B cell (primary cell): ENCODE measurements at regions not wholly inside any gene's neighbourhood (a gene's known extent, or its start where the extent isn't known, plus 50 kb on each side); places are given as distances from the start of the nearest gene placed in this dataset.

Experiments
- ATAC-seq: fragments of 200-7000 bp; cut with Tn5 transposase; one replicate; pipeline ENCODE4 v1.10.0; 2021; ENCODE audit warnings: low read depth, mild to moderate bottlenecking, moderate number of reproducible peaks, moderate library complexity
- CTCF ChIA-PET: fragments of 350-600 bp; sonication (Branson Sonifier 250); formaldehyde crosslinking; loops from one replicate; lab custom pipeline; 2021; ENCODE audit warnings: antibody characterized with exemption, inconsistent platforms; lab: Charles Lee
- POLR2A ChIA-PET: fragments of 350-600 bp; sonication (Branson Sonifier 250); formaldehyde crosslinking; loops from one replicate; lab custom pipeline; 2021; ENCODE audit warnings: antibody characterized with exemption; lab: Charles Lee
- DNase-seq: peaks from one replicate; pipeline ENCODE4 v3.0.0; 2013
- H2AFZ ChIP-seq: 2 replicates; pipeline ENCODE4 v1.6.1; 2012; ENCODE audit warnings: mild to moderate bottlenecking, low read depth, low read length; ENCODE audit not compliant: insufficient read depth, poor library complexity, severe bottlenecking
- H3K27ac ChIP-seq, 2 donors: 1 replicate in 1 of 2; 2 replicates in 1 of 2; pipeline ENCODE4 v1.5.1; 2012 to 2013; ENCODE audit warnings: low read length in 2 of 2, mild to moderate bottlenecking in 2 of 2, moderate library complexity in 1 of 2
- H3K27me3 ChIP-seq, 4 experiments: fragments of 200-600 bp in 1 of 4; sonication (generic) in 1 of 4; replicated peaks in 1 of 4; 1 replicate in 2 of 4; 2 replicates in 2 of 4; pipeline versions ENCODE4 v1.6.1 to v1.7.0; 2013 to 2016; ENCODE audit warnings: low read length in 3 of 4, mild to moderate bottlenecking in 2 of 4, mixed read lengths in 1 of 4, moderate library complexity in 1 of 4; ENCODE audit not compliant: insufficient read depth in 4 of 4, control insufficient read depth in 3 of 4; ENCODE audit errors: control extremely low read depth in 1 of 4
- H3K36me3 ChIP-seq, 2 experiments: replicated peaks in 1 of 2; 1 replicate in 1 of 2; 2 replicates in 1 of 2; pipeline versions ENCODE4 v1.6.1 to v1.7.1; 2013; ENCODE audit warnings: low read length in 1 of 2; ENCODE audit not compliant: insufficient read depth in 2 of 2, control insufficient read depth in 1 of 2; ENCODE audit errors: control extremely low read depth in 1 of 2, extremely low read depth in 1 of 2
- H3K4me1 ChIP-seq, 2 donors: fragments of 200-600 bp in 1 of 2; sonication (generic) in 1 of 2; 1 replicate in 1 of 2; 2 replicates in 1 of 2; pipeline versions ENCODE4 v1.5.1 to v1.6.1; 2013 to 2017; ENCODE audit warnings: low read length in 2 of 2; ENCODE audit not compliant: control insufficient read depth in 2 of 2, insufficient read depth in 2 of 2
- H3K4me2 ChIP-seq: replicated peaks from 2 replicates; pipeline ENCODE3; 2012; ENCODE audit warnings: mild to moderate bottlenecking, low read depth, low read length; ENCODE audit not compliant: poor library complexity, severe bottlenecking
- H3K4me3 ChIP-seq, 5 experiments: fragments of 200-600 bp in 1 of 5; sonication (generic) in 1 of 5; 1 replicate in 3 of 5; 2 replicates in 2 of 5; pipeline versions ENCODE4 v1.5.1 to v1.7.0; 2011 to 2016; ENCODE audit warnings: low read length in 4 of 5, mild to moderate bottlenecking in 4 of 5, low read depth in 2 of 5, control low read depth in 1 of 5, moderate library complexity in 1 of 5; ENCODE audit not compliant: insufficient read depth in 1 of 5; ENCODE audit errors: control extremely low read depth in 1 of 5, extremely low read depth in 1 of 5
- H3K79me2 ChIP-seq: fragments of 200-600 bp; sonication (generic); one replicate; pipeline ENCODE4 v1.6.0; 2016; ENCODE audit warnings: low read length; ENCODE audit not compliant: control insufficient read depth, insufficient read depth
- H3K9ac ChIP-seq: fragments of 200-600 bp; sonication (generic); 2 replicates; pipeline ENCODE4 v1.6.1; 2017; ENCODE audit warnings: mild to moderate bottlenecking, low read length, moderate library complexity
- H3K9me3 ChIP-seq, 3 donors: one replicate each; pipeline versions ENCODE4 v1.6.1 to v1.7.1; 2013; ENCODE audit warnings: low read length in 2 of 3; ENCODE audit not compliant: control insufficient read depth in 2 of 3, insufficient read depth in 1 of 3; ENCODE audit errors: control extremely low read depth in 1 of 3
- H4K20me1 ChIP-seq: 2 replicates; pipeline ENCODE4 v1.6.0; 2012; ENCODE audit warnings: mild to moderate bottlenecking, low read length; ENCODE audit not compliant: insufficient read depth, control insufficient read depth, poor library complexity, severe bottlenecking
- H3K27ac Mint-ChIP-seq: one replicate; pipeline ENCODE4 v1.8.0; 2021; ENCODE audit warnings: mixed read lengths
- H3K27me3 Mint-ChIP-seq: one replicate; pipeline ENCODE4 v1.8.0; 2021; ENCODE audit warnings: mixed read lengths
- H3K4me1 Mint-ChIP-seq: one replicate; pipeline ENCODE4 v1.8.0; 2021; ENCODE audit warnings: mixed read lengths
- H3K4me3 Mint-ChIP-seq: one replicate; pipeline ENCODE4 v1.8.0; 2021; ENCODE audit warnings: mixed read lengths
- H3K9me3 Mint-ChIP-seq: one replicate; pipeline ENCODE4 v1.8.0; 2022; ENCODE audit warnings: mixed read lengths; ENCODE audit not compliant: insufficient read depth
- EZH2 ChIP-seq: IDR thresholded peaks from 2 replicates; pipeline ENCODE4 v1.6.1; 2012; ENCODE audit warnings: borderline replicate concordance, low read depth, mild to moderate bottlenecking, moderate library complexity, low read length; ENCODE audit not compliant: insufficient read depth, poor library complexity, severe bottlenecking
- WGBS: methylation state at CpG from one replicate; pipeline ENCODE4 v1.1.5; 2013; ENCODE audit warnings: missing lambda C conversion rate; ENCODE audit not compliant: insufficient coverage; 5-methylcytosine and 5-hydroxymethylcytosine counted together
- intact Hi-C: fragments of 100-400 bp; cut with micrococcal nuclease; formaldehyde crosslinking; loops from one replicate; pipeline ENCODE4 v1.10.0; 2022
- TF ChIP-seq, protein P1 (sequence below): fragments of 200-600 bp; IDR thresholded peaks from one replicate; pipeline ENCODE4 v1.8.0; 2022; ENCODE audit warnings: antibody characterized with exemption, mild to moderate bottlenecking

DNA sequence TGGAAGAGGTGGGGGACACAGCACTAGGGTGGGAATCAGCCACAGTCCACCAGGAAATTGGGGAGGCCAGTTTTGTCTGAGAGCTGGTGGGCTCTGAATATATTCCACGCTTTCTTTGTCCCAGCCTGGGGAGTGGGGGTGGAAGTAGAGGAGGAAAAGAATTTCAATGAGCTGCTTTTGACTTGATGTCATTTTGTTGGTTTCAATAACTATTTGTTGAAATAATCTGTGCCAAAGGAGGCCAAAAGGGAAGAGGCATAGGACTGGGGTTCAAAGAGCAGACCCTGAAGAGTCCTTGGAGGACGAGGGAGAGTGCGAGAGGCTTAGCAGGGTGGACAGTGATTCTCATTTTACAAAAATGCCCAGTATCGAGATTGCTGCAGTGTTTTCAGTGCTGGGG is 262.3 kb downstream of the SHQ1 start:
- Histone ChIP-seq H3K4me2 (no peak overlapping the region), H3K9ac (no peak overlapping the region), H3K9me3 (peaks cover 0 to 8% (median 0%) of the 10 kb centered on the region in 3 donors), H3K27me3 (peaks cover 0 to 41% (median 20%) of the 10 kb centered on the region in 4 experiments), H3K27ac (no peak overlapping the region), H4K20me1 (no peaks in the 10 kb centered on the region), H2AFZ (no peak overlapping the region), H3K4me3 (no peak overlapping the region), H3K4me1 (peaks cover 24 to 26% of the 10 kb centered on the region in 2 donors), H3K36me3 (no peaks in the 10 kb centered on the region), H3K79me2 (no peaks in the 10 kb centered on the region)
- CTCF ChIA-PET: no interaction called here
- WGBS: 97% methylated on average over 3 of the region's 4 CpGs
- peaks cover 31% of the 10 kb centered on the region for H3K4me1 Mint-ChIP-seq
- POLR2A ChIA-PET: no interaction called here
- TF ChIP-seq, protein P1, sequence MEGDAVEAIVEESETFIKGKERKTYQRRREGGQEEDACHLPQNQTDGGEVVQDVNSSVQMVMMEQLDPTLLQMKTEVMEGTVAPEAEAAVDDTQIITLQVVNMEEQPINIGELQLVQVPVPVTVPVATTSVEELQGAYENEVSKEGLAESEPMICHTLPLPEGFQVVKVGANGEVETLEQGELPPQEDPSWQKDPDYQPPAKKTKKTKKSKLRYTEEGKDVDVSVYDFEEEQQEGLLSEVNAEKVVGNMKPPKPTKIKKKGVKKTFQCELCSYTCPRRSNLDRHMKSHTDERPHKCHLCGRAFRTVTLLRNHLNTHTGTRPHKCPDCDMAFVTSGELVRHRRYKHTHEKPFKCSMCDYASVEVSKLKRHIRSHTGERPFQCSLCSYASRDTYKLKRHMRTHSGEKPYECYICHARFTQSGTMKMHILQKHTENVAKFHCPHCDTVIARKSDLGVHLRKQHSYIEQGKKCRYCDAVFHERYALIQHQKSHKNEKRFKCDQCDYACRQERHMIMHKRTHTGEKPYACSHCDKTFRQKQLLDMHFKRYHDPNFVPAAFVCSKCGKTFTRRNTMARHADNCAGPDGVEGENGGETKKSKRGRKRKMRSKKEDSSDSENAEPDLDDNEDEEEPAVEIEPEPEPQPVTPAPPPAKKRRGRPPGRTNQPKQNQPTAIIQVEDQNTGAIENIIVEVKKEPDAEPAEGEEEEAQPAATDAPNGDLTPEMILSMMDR: no peak
- TF ChIP-seq EZH2: no peak
- no peaks in the 10 kb centered on the region for H3K9me3 Mint-ChIP-seq
- intact Hi-C loops: loop anchor here (10.0 kb wide), 1 partner anchor 61 kb away; no protein-coding TSS in a partner anchor
- H3K27me3 Mint-ChIP-seq: peaks cover 56% of the 10 kb centered on the region
- no peak for DNase-seq
- ATAC-seq: no peak
- H3K4me3 Mint-ChIP-seq: no peak overlapping the region
- no peak overlapping the region for H3K27ac Mint-ChIP-seq

- Mint-ChIP-seq H3K4me3 (no peak overlapping the region), H3K4me1 (peaks cover 32% of the 10 kb centered on the region), H3K9me3 (no peaks in the 10 kb centered on the region), H3K27ac (no peak overlapping the region), H3K27me3 (peaks cover 61% of the 10 kb centered on the region)
- Histone ChIP-seq H3K9me3 (peaks cover 0 to 13% (median 3%) of the 10 kb centered on the region in 3 donors), H3K4me2 (no peak overlapping the region), H4K20me1 (no peaks in the 10 kb centered on the region), H3K9ac (no peak overlapping the region), H3K79me2 (no peaks in the 10 kb centered on the region), H3K27me3 (peaks cover 0 to 58% (median 32%) of the 10 kb centered on the region in 4 experiments), H3K27ac (no peak overlapping the region), H2AFZ (no peak overlapping the region), H3K4me1 (peaks cover 24 to 26% of the 10 kb centered on the region in 2 donors), H3K36me3 (no peaks in the 10 kb centered on the region), H3K4me3 (no peak overlapping the region)
- DNase-seq (no peak), ATAC-seq (no peak)
- intact Hi-C loops: loop anchor here (10.0 kb wide), 1 partner anchor 59 kb away; no protein-coding TSS in a partner anchor
- ChIA-PET POLR2A (no interaction called here), CTCF (no interaction called here)
- WGBS: 100% methylated on average over 1 of the region's 2 CpGs
- TF ChIP-seq EZH2: no peak
- TF ChIP-seq, protein P1: no peak
These were observed 264.0 kb downstream of the SHQ1 start for GRCh38 chr3:72584262-72584661.
